Gastrocnemius medialis (tissue), 4 donors: ENCODE measurements at regions not wholly inside any gene's neighbourhood (a gene's known extent, or its start where the extent isn't known, plus 50 kb on each side); places are given as distances from the start of the nearest gene placed in this dataset.

Source experiments
- ATAC-seq, 2 donors: fragments of 150-250 bp; one replicate each; pipeline ENCODE4 v1.9.1; 2016
- DNase-seq, 2 donors: peaks; one replicate each; pipeline ENCODE4 v3.0.0-alpha.2; 2019
- H3K27ac ChIP-seq, 4 donors: fragments of 200-600 bp; sonication (generic); 1 replicate in 1 of 4; 2 replicates in 3 of 4; pipeline ENCODE4 v1.5.1; 2016 to 2018; ENCODE audit warnings: mild to moderate bottlenecking in 2 of 4, moderate library complexity in 1 of 4
- H3K27me3 ChIP-seq, 3 donors: fragments of 200-600 bp; sonication (generic) in 2 of 3; 1 replicate in 1 of 3; 2 replicates in 2 of 3; pipeline versions ENCODE4 v1.5.1 to v1.6.0; 2016 to 2019; ENCODE audit warnings: mild to moderate bottlenecking in 1 of 3, moderate library complexity in 1 of 3
- H3K36me3 ChIP-seq, 2 donors: fragments of 200-600 bp; sonication (generic) in 1 of 2; one replicate each; pipeline ENCODE4 v1.5.1; 2017 to 2018
- H3K4me1 ChIP-seq, 2 donors: fragments of 200-600 bp; sonication (generic) in 1 of 2; one replicate each; pipeline ENCODE4 v1.5.1; 2016 to 2017; ENCODE audit warnings: mild to moderate bottlenecking in 2 of 2
- H3K4me3 ChIP-seq, 4 donors: fragments of 200-600 bp; sonication (generic) in 3 of 4; 1 replicate in 1 of 4; 2 replicates in 3 of 4; pipeline ENCODE4 v1.5.1; 2016 to 2019; ENCODE audit warnings: mild to moderate bottlenecking in 2 of 4
- H3K9me3 ChIP-seq, 3 donors: fragments of 200-600 bp; sonication (generic) in 2 of 3; 1 replicate in 1 of 3; 2 replicates in 2 of 3; pipeline ENCODE4 v1.5.1; 2016 to 2019
- CTCF ChIP-seq, 5 experiments: fragments of 450-650 bp in 3 of 5; fragments of 200-600 bp in 2 of 5; sonication (generic) in 2 of 5; IDR thresholded peaks in 4 of 5; conservative IDR thresholded peaks in 1 of 5; 1 replicate in 4 of 5; 2 replicates in 1 of 5; pipeline ENCODE4 v1.5.1; 2016 to 2019; ENCODE audit warnings: antibody characterized with exemption in 5 of 5, mild to moderate bottlenecking in 3 of 5, moderate library complexity in 3 of 5
- POLR2A ChIP-seq, 2 donors: fragments of 450-650 bp; IDR thresholded peaks; one replicate each; pipeline ENCODE4 v1.6.1; 2017; ENCODE audit warnings: antibody characterized with exemption in 2 of 2, mild to moderate bottlenecking in 2 of 2, moderate library complexity in 2 of 2
- in situ Hi-C, 4 donors: fragments of 200-750 bp; cut with MboI; loops; one replicate each; pipeline versions ENCODE4 v1.15.0 to v1.8.0; 2017; ENCODE audit warnings: low sequenced_read_pairs in 4 of 4
- intact Hi-C: fragments of 100-400 bp; cut with DNase I; formaldehyde crosslinking; loops from one replicate; pipeline ENCODE4 v1.15.1; 2023; ENCODE audit warnings: low total_unique reads

GRCh38 chr10:125373546-125373945, 213.2 kb upstream of the CTBP2 start:
- TF ChIP-seq POLR2A (IDR thresholded peaks at IDR 0.05) (no peak), CTCF (IDR thresholded peaks at IDR 0.05 in 4 of 5, conservative IDR thresholded peaks at IDR 0.05 in 1 of 5) (no peak)
- H3K4me3 ChIP-seq = no peak overlapping the region
- in situ Hi-C loops = no loop called here

DNA sequence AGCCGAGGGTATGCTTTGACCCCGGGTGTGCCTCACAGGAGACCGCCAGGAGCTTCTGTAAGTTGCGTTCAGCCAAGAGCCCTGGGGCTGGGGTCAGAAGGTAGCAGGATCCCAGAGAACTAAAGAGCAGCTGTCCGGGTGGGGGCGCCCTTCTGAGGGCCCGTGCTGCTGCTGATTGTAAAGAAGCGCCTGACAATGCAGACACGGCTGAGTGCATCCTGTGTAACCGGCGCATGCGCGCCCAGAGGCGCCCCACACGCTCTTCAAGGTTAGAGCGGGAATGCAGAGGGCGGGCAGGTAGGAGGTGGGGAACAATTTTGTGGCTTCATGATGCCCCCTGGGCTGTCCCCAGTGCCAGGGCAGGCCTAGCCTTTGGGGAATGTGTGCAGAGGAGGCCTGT, 210.2 kb upstream of the CTBP2 start:
- no peaks in the 10 kb centered on the region for H3K4me1 ChIP-seq
- ATAC-seq (no peak), DNase-seq (no peak)
- intact Hi-C loops (no loop called here), in situ Hi-C loops (no loop called here)
- H3K9me3 ChIP-seq = no peaks in the 10 kb centered on the region
- no peak for TF ChIP-seq POLR2A (IDR thresholded peaks at IDR 0.05)
- TF ChIP-seq CTCF (IDR thresholded peaks at IDR 0.05 in 4 of 5, conservative IDR thresholded peaks at IDR 0.05 in 1 of 5) = no peak
- no peaks in the 10 kb centered on the region for H3K36me3 ChIP-seq
- no peak overlapping the region for H3K27ac ChIP-seq
- no peaks in the 10 kb centered on the region for H3K27me3 ChIP-seq
- H3K4me3 ChIP-seq = no peak overlapping the region

More at GRCh38 chr10:125373546-125373945, 213.2 kb upstream of the CTBP2 start:
- DNase-seq = no peak
- Histone ChIP-seq H3K9me3 (no peaks in the 10 kb centered on the region), H3K36me3 (no peaks in the 10 kb centered on the region), H3K27ac (no peak overlapping the region), H3K4me1 (no peaks in the 10 kb centered on the region), H3K27me3 (no peaks in the 10 kb centered on the region)
- no peak for ATAC-seq
- intact Hi-C loops = no loop called here

DNA sequence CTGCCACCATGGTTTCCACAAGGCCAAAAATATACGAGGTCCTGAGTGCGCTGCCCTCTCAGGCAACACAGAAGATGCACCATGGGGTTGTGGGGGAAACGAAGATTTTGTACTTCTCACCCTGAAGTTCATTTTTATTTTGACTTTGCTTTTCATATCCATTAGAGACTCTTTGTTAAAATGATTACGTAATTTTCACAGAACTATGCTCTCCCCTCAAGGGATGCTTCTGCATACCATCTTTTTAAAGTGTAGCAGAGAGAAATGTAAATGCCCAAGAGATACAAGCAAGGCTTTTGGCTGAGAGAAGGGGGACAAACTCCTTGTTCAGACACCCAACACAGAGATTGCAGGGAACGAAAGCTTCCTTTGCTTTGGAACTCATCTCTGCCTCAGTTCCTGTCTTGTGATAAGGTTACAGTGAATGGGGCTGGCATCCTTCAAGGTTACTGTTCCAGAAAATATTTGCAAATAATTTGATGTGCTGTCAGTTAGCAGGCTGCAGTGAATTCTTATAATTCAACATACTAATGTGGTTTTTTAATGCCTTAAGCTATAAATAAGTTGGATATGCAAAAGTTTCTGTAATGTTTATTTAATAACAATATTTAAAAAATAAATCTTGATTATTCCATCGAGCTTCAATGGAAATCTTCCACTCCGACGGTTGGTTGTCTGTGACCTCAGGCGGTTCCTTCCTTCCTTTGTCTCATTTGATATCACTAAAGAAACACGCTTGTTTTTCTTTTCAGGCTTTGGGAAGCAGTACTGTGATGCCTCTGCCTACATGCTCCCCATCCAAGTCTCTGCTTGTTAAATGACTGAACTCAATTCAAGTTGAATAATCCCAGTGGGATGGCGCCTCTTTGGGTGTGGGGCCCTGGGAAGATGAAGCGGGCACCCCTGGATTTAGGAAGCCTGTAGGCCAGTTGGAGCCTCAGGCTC, 209.3 kb upstream of the CTBP2 start:
- Histone ChIP-seq H3K36me3 (no peaks in the 10 kb centered on the region), H3K27me3 (no peaks in the 10 kb centered on the region), H3K4me3 (no peak overlapping the region), H3K9me3 (no peaks in the 10 kb centered on the region), H3K27ac (no peak overlapping the region), H3K4me1 (no peaks in the 10 kb centered on the region)
- ATAC-seq (no peak), DNase-seq (no peak)
- in situ Hi-C loops (no loop called here), intact Hi-C loops (no loop called here)
- TF ChIP-seq POLR2A (IDR thresholded peaks at IDR 0.05) = no peak
- TF ChIP-seq CTCF (IDR thresholded peaks at IDR 0.05 in 4 of 5, conservative IDR thresholded peaks at IDR 0.05 in 1 of 5) = no peak

- Histone ChIP-seq H3K9me3 (no peaks in the 10 kb centered on the region), H3K36me3 (no peaks in the 10 kb centered on the region), H3K27me3 (no peaks in the 10 kb centered on the region), H3K27ac (no peak overlapping the region), H3K4me3 (no peak overlapping the region), H3K4me1 (no peaks in the 10 kb centered on the region)
- ATAC-seq = no peak
- no peak for DNase-seq
- in situ Hi-C loops = no loop called here
- intact Hi-C loops = no loop called here
- TF ChIP-seq POLR2A (IDR thresholded peaks at IDR 0.05) (no peak), CTCF (IDR thresholded peaks at IDR 0.05 in 4 of 5, conservative IDR thresholded peaks at IDR 0.05 in 1 of 5) (no peak)
Measured at GRCh38 chr10:125368146-125368545, 207.8 kb upstream of the CTBP2 start.
